DMS 273 (cell line): ENCODE measurements at regions not wholly inside any gene's neighbourhood (a gene's known extent, or its start where the extent isn't known, plus 50 kb on each side); places are given as distances from the start of the nearest gene placed in this dataset.
"Not testable (repeated sequence)": the region's sequence is repeated elsewhere in the genome, so short reads cannot be mapped to it uniquely, and the experiment has no call there.

Source experiments
- DNase-seq: peaks from one replicate; lab custom pipeline; 2025; ENCODE audit not compliant: unreplicated experiment; lab: John Stamatoyannopoulos, UW

DNA sequence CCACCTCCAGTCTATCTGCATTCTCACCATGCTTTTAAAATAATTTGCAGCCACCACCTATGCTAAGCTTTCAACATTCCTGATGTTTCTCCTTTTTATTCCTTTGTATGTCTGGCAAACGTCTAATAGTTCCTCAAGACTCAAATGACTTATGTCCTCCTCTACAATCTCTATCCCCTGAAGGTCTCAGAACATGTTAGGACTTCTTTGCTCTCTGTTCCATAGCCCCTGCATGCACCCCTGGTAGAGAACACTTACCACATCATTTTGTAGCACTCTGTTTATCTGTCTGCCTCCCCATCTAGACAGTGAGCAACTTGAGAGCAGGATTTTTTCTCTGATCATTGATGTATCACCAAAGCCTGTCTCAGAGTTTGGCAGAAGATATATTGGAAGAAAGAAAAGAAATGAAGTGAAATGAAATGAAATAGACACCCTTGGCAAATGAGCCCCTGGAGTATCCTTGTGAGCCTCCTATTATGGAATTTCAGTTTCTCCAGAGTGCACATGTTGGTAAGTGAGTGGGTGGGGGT lies 1231.2 kb upstream of the FLRT2 start:
- no peak for DNase-seq

DNA sequence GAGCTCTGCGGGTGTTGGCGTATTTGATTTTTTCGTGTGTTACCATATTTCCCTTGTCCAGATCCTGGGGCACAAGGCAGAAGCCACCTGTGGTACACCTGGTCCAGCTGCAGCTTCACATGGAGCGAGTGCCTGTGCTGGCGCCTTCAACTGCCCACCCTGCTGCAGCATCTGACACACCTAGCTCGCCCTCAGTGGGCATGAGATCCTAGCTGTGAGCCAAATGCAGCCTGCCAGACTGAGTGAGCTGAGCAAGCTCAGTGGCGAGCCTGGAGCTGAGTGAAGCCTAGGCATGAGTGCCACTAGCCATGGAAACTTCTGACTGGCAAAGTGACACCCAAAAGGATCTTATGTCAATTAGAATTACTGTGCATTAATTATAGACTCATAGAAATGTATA lies 1226.8 kb upstream of the FLRT2 start:
- no peak for DNase-seq

DNA sequence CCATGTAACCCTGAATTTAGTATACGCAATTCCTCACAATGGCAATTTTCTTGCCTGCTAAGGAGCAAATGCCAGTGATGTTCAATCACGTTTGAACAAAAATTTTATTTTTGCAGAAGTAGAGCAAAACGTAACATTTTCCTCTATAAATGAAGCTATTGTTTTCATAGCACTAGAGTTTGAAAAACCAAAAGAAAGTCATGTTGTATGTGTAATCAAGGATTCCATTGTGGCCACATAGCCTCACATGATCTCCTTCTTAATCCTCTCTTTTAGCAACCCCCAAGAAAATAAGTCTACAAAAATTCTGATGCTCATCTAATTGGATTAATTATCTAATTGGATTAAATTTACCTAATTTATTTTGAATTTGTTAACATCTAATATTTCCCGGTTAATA lies 1217.4 kb upstream of the FLRT2 start:
- DNase-seq = no peak

DNA sequence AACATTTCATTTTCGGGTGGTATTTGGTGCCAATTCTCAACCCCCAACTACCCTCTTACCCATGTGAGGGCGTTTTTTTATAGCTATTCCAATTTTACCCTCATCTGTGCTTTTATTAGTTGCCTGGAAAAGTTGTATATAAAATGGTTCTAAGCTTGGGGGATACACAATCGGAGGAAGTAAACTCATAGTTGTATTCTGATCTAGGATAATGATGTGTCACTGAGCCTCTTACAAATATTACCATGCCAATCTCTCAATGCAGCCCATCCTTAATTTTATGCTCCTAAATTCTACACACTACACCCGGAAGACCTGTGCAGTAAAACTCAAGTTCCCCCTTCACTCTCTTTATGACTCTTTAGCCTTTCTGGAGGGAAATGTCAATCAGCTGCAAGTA lies 1206.5 kb upstream of the FLRT2 start:
- no peak for DNase-seq

DNA sequence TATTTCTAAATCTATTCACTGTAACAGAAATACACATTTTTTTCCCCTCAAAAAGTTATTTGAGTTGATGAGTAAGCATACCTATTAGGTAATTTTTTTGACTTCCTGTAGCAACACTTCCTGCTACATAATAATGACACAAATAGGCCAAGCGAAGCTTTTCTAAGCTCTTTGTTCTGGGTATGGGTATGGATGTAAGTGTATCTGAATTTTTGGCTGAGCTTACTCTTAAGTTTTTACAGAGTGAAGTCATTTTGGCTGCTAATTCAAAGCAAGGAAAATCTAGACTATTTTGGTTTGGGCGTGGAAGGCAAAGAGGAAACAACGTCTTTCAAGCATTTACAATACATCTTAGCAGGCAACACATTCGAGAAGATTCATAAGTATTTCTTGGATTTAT lies 1206.0 kb upstream of the FLRT2 start:
- no peak for DNase-seq

DNA sequence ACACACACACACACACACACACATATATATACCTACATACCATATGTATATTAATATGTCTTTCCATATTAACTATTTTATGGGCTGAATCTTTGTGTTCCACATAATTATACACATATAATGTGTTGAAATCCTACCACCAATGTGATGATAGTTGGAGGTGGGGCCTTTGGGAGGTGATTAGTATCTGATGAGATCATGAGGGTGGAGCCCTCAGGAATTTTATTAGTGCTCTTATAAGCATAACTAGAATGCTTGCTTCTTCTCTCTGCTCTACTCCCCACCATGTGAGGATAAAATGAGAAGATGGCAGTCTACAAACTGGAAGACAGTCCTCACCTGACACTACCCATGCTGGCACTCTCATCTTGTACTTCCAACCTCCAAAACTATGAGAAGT lies 1193.5 kb upstream of the FLRT2 start:
- DNase-seq = no peak

DNA sequence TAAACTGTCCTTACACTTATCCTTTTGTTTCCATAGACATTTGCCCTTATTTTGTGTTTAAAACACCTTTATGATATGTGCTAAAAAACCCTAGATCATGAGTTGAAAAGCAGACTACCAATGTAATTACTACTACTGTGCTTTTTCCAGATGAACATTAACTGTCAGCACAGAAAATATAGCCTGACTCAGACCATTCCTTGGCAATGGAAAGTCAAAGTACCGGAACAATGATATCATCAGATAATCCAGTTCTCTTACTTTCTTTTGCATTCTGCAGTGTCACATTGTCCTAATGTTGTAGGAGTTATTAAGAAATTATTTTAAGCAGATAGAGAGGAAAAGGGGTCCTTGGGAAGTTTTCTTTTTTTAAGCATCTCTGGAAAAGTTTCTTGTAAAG lies 1189.0 kb upstream of the FLRT2 start:
- DNase-seq = no peak

DNA sequence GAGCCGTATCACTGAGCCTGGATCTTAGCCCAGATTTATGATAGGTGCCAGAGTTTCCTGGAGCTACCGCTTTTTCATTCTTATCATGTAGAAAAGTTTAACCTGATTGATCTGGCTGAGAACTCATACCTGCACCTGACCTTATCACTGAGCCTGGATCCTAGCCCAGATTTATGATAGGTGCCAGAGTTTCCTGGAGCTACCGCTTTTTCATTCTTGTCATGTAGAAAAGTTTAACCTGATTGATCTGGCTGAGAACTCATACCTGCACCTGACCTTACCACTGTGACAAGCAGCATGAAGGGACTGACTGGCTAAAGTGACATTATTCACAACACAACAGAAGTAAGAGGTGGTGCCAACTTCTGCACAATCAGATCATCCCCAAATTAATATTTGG lies 1188.1 kb upstream of the FLRT2 start:
- not testable (repeated sequence) for DNase-seq

DNA sequence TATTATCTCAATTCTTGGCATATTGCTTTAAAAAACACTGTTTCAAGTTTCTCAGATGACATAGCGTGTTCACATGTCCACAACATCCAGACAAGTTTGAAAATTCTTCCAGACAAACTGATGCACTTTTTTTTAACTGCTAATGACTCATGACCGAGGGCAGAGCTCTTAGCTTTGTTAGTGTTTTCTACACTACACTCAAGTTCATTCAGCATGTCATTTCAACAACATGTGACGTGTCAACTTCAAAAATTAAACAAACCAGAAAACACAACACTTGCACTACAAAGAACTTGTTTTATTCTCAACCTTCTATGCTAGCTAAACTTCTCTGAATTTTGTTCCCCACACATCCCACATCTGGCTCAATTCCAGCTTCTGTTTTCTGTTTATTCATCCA lies 1186.3 kb upstream of the FLRT2 start:
- no peak for DNase-seq

DNA sequence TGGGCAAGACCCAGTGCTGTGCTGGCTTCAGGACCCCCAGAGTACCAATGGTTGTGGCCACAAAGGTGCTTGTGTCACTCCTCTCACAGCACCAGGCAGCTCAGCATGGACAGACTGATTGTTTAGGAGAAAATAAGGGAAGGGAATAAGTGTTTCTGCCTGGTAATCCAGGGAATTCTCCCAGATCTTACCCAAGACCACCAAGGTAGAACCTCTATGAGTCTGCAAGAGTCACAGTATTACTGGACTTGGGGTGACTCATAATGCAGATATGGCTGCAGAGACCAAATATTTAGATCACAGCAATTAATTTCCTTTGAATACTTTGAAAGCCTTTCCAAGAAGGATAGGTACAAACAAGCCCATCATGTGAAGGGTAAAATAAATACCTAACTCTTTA lies 1178.3 kb upstream of the FLRT2 start:
- DNase-seq = no peak

DNA sequence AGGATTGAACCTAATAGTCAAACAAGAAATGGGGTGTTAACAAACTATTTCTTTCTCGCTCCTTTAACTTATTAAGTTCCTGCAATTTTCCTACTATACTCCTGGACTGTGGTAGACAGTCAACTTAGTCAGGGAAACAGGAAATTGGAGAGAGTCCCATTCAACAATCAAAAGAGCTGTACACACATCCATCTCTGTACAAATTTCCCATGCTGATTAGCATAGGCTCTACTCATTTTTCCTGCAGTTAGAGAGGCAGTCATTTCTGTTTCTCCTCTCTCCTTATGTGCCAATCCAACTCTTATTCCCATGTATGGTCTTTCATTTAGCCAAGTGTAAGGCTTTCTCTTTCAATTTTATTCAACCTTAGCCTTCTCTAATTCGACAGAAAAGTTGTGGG lies 1168.5 kb upstream of the FLRT2 start:
- no peak for DNase-seq

DNA sequence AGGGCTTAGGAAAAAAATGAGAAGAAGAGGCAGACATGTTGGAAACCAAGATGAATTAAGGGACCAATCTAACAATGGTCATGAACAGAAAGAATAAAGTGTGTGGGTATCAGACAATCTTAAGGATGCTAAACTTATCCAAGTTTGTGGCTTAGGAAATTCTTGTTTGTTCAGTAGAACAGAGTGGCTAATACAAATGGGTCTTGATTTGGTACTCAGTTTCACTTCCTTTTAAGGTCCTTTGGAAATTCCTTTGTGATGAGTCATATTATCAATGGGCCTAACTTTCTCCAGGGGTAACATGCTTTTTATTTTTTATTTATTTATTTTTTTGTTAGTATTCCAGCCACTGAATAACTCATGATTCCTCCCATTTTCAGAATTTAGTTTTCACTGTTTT lies 1154.7 kb upstream of the FLRT2 start:
- no peak for DNase-seq

DNA sequence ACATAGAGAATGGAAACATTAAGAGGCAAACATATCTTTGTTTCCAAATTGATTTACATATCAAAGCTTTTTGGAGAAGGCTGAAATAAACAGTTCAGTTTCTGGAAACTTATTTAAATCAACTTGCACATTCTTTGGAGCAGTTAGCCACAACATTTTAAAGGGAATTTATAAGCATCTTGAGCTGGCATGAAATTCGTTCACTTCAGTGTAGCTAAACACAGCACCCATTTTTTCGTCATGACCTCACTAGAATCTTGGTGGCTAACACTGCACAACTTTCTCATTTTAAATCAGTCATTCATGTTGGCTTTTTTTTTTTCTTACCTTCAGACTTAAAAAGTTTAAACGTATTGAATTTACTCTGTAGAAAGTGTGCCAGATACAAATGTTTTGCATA lies 1139.9 kb upstream of the FLRT2 start:
- DNase-seq = no peak

DNA sequence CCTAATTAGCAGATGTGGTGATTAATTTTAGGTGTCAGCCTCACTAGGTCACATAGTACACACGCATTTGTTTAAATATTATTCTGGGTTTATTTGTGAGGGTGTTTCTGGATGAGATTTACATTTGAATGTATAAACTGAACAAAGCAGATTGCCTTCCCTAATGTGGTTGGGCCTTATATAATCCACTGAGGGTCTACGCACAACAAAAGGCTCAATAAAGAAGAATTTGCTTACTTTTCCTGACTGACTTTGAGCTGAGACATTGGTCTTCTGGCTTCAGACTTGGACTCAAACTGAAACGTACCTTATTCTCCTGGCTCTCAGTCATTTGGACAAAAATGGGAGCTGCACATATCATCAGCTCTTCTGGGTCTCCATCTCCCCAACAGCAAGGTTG lies 1132.3 kb upstream of the FLRT2 start:
- DNase-seq = no peak

DNA sequence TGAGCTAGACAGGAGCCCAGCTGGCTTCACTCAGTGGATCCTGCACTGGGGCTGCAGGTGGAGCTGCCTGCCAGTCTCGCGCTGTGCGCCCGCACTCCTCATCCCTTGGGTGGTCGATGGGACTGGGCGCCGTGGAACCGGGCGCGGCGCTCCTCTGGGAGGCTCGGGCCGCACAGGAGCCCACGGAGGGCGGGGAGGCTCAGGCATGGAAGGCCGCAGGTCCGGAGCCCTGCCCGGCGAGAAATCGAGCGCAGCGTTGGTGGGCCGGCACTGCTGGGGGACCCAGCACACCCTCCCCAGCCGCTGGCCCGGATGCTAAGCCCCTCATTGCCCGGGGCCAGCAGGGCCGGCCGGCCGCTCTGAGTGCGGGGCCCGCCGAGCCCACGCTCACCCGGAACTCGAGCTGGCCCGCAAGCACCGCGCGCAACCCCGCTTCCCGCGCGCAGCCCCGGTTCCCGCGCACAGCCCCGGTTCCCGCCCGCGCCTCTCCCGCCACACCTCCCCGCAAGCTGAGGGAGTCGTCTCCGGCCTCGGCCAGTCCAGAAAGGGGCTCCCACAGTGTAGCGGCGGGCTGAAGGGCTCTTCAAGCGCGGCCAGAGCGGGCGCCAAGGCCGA lies 1130.5 kb upstream of the FLRT2 start:
- DNase-seq = no peak

DNA sequence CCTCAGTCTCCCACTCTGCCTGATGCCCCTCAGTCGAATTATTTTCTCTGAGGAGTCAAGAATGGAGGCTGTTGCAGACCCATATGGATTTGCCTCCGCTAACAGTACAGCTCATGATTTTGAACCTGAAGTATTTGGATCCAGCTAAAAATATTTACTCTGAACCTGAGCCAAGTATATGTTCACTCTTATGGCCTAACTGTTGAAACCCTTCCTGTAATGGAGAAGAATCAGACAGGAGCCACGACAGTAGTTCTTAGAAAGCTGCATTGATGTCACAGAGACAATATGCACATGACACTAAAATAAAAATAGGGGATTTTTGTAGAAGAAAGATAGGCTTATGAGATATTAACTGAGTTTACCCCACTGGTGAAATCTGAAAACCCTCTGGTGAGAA lies 1128.3 kb upstream of the FLRT2 start:
- DNase-seq = no peak

DNA sequence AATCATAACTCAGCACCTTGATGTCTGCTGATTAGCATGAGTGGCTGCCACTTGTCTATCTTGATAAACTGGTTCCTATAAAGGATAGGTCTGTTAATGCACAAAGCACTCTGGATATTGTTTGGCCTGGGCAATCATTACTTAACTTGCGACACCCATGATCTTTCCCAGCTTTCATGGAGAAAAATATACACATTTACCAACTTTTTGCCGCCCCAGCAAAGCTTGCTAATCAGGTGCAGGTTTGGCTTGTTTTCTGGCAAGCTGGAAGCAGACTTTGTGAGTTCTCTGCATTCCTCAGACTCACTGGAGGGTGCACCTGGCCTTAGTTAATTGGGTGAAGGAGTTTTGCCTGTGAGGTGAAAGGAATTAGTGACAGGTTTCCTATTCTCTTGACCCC lies 1126.4 kb upstream of the FLRT2 start:
- DNase-seq = no peak

DNA sequence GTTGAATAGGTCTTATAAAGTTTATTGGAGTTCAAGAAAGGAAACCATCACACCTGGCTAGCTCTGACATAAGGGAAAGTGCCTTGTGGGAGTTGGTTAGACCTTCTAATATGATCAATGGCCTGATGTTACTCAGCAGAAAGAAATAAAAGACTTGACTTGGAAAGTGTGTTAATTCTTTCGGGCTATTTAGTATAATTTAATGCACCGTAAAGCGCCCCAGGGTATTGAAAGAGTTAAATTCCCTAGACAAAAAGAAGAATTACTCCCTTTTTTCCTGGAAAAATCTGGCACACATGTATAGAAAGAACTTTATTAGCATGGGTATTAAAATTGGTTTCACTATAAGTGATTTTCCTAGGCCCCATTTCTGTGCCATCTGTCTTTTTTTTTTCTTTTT lies 1125.7 kb upstream of the FLRT2 start:
- no peak for DNase-seq

DNA sequence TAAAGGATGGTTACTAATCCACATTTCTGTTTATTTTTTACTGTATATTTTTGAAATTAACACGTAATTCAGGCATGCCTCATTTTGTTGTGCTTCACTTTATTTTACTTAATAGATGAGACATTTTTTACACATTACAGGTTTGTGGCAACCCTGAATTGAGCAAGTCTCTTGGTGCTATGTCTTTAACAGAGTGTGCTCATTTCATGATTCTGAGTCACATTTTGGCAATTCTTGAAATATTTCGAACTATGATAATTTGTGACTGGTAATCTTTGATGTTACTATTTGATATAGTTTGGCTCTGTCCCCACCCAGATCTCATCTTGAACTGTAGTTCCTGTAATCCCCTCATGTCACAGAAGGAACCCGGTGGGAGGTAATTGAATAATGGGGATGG lies 1120.5 kb upstream of the FLRT2 start:
- no peak for DNase-seq

DNA sequence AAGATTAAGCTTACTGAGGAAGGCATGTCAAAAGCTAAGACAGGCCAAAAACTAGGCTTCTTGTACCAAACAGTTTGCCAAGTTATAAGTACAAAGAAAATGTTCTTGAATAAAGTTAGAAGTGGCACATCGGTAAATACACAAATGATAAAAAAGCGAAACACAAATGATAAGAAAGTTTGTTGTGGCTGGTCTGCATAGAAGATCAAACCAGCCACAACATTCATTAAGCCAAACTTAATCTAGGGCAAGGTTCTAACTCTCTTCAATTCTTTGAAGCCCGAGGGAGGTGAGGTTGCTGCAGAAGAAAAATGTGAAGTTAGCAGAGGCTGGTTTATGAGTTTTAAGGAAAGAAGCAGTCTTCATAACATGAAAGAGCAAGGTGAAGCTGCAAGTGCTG lies 1119.6 kb upstream of the FLRT2 start:
- no peak for DNase-seq

DNA sequence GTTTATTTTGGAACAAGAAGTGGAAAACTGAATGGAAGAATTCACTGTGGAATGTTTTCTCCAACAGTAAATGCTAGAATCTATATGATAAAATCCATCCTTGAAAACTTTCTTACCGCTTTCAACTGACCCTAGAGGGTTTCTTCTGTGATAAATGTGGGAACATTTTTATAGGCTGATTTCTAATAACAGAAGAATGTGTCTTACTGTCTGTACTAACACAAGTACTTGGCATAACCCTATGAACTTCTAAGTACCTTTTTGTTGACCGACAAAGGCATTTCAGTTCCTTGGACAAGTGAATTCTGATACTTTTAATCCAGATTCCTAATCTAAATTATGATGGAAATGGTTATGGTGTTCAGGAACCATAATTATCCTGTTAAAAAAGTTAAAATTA lies 1109.7 kb upstream of the FLRT2 start:
- no peak for DNase-seq

DNA sequence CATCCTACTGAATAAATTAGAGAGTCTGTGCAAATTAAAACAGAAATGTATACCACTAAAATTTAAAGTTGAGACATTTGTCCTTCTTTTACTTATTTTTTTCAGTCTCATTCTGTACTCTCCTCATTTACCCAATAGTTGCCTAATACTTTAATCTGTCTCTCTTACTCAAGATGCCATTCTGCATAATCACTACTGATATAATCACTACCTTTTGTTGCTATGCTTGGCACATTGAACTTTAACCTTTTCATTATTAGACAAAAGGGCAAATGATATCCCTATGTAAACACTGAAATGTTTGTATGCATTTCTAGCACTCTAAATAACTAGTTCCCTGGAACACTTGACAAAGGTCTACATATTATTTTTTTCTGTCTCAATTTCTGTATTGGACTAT lies 1108.3 kb upstream of the FLRT2 start:
- no peak for DNase-seq

DNA sequence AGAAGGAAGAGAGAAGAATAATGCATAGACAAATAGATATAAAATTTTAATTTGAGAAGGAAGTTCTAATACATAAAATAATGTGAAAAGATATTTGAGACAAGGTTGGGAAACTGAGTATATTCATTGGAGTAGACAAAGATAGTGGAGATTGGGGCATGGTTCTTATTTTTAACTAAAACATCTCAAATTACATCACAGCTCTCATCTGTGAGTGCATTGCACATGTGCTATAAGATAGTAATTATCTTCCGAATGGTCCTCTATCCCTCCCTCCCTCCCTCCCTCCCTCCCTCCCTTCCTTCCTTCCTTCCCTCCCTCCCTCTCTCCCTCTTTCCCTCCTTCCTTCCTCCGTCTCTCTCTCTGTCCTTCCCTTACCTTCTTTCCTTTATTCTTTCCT lies 1104.0 kb upstream of the FLRT2 start:
- no peak for DNase-seq

DNA sequence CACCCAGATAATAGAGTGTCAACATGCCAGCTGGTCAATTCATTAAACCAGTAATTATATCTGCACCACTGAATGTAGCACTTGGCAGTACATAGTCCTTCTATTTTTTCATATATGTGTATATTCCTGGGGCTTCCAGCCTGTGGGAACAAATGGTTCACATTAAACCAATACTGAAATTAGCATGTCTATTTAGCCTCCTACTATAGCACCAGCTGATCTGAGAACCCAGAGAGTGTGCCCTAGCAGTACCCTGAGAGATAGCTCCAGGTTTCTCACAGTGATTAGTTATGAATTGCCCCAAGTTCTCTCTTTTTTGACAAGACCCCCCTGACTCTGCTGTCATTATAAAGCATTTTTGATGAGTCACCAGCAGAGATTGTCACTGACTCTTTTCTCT lies 1097.3 kb upstream of the FLRT2 start:
- DNase-seq = no peak
